HG03571 (cell line): ENCODE measurements at regions not wholly inside any gene's neighbourhood (a gene's known extent, or its start where the extent isn't known, plus 50 kb on each side); places are given as distances from the start of the nearest gene placed in this dataset.
A peak's percentile ranks its signal among the peaks of the same experiment; 100 is the strongest.

ENCODE experiments used
- ATAC-seq: cut with Tn5 transposase; IDR thresholded peaks from one replicate; pipeline ENCODE4 v1.9.1; 2021; ENCODE audit not compliant: unreplicated experiment

GRCh38 chr5:1748271-1748670, 51.4 kb downstream of the MRPL36 start:
- ATAC-seq, result no peak

GRCh38 chr5:1747803-1748085, 51.9 kb downstream of the MRPL36 start:
- no peak for ATAC-seq

GRCh38 chr5:1747079-1747802, 52.4 kb downstream of the MRPL36 start:
- no peak for ATAC-seq

- ATAC-seq, result no peak
These were observed 53.1 kb downstream of the MRPL36 start for GRCh38 chr5:1746371-1747078.

GRCh38 chr5:1745796-1746370, 53.8 kb downstream of the MRPL36 start:
- ATAC-seq, result no peak

- no peak for ATAC-seq
These were observed 54.4 kb downstream of the MRPL36 start for GRCh38 chr5:1745123-1745795.

GRCh38 chr5:1744393-1745122, 55.1 kb downstream of the MRPL36 start:
- no peak for ATAC-seq

GRCh38 chr5:1743769-1744085, 55.9 kb downstream of the MRPL36 start:
- ATAC-seq, result no peak

- no peak for ATAC-seq
These were observed 56.4 kb downstream of the MRPL36 start for GRCh38 chr5:1743061-1743768.

GRCh38 chr5:1737790-1738405, 61.7 kb downstream of the MRPL36 start:
- peak; percentile 82 for ATAC-seq

GRCh38 chr5:1736889-1737711, 62.5 kb downstream of the MRPL36 start:
- no peak for ATAC-seq

- ATAC-seq, result no peak
These were observed 63.6 kb downstream of the MRPL36 start for GRCh38 chr5:1736065-1736464.

GRCh38 chr5:1735320-1735970, 64.2 kb downstream of the MRPL36 start:
- ATAC-seq, result no peak

GRCh38 chr5:1734908-1735289, 64.7 kb downstream of the MRPL36 start:
- ATAC-seq, result no peak

- ATAC-seq, result no peak
These were observed 65.2 kb downstream of the MRPL36 start for GRCh38 chr5:1734271-1734907.

- ATAC-seq, result no peak
These were observed 66.3 kb downstream of the MRPL36 start for GRCh38 chr5:1733369-1733768.

- ATAC-seq, result no peak
These were observed 66.7 kb downstream of the MRPL36 start for GRCh38 chr5:1732945-1733344.

GRCh38 chr5:1732238-1732941, 67.2 kb downstream of the MRPL36 start:
- ATAC-seq, result no peak
